Parathyroid adenoma (tissue), 2 donors: ENCODE measurements at regions not wholly inside any gene's neighbourhood (a gene's known extent, or its start where the extent isn't known, plus 50 kb on each side); places are given as distances from the start of the nearest gene placed in this dataset.
A peak's percentile ranks its signal among the peaks of the same experiment; 100 is the strongest.

Experiments
- H2AFZ ChIP-seq: fragments of 300-600 bp; sonication (generic); one replicate; pipeline ENCODE4 v1.7.0; 2017; ENCODE audit warnings: antibody characterized with exemption, mild to moderate bottlenecking
- H3K27ac ChIP-seq: fragments of 300-600 bp; sonication (generic); one replicate; pipeline ENCODE4 v1.7.0; 2017
- H3K27me3 ChIP-seq: fragments of 300-600 bp; sonication (generic); one replicate; pipeline ENCODE4 v1.7.0; 2017; ENCODE audit warnings: low read length; ENCODE audit not compliant: control insufficient read depth, insufficient read depth
- H3K36me3 ChIP-seq: fragments of 300-600 bp; sonication (generic); one replicate; pipeline ENCODE4 v1.7.0; 2017; ENCODE audit warnings: low read length; ENCODE audit not compliant: control insufficient read depth, insufficient read depth
- H3K4me1 ChIP-seq: fragments of 300-600 bp; sonication (generic); one replicate; pipeline ENCODE4 v1.7.0; 2017; ENCODE audit warnings: control low read depth
- H3K4me2 ChIP-seq: fragments of 300-600 bp; sonication (generic); one replicate; pipeline ENCODE4 v1.7.0; 2017; ENCODE audit warnings: low read length
- H3K4me3 ChIP-seq: fragments of 300-600 bp; sonication (generic); one replicate; pipeline ENCODE4 v1.7.0; 2017; ENCODE audit warnings: low read depth, low read length
- H3K79me2 ChIP-seq: fragments of 300-600 bp; sonication (generic); one replicate; pipeline ENCODE4 v1.7.0; 2017; ENCODE audit warnings: control low read depth
- H3K9ac ChIP-seq: fragments of 300-600 bp; sonication (generic); one replicate; pipeline ENCODE4 v1.7.0; 2017; ENCODE audit warnings: mild to moderate bottlenecking
- H3K9me3 ChIP-seq: fragments of 300-600 bp; sonication (generic); one replicate; pipeline ENCODE4 v1.7.0; 2017; ENCODE audit warnings: low read length; ENCODE audit not compliant: control insufficient read depth
- CTCF ChIP-seq: fragments of 300-600 bp; sonication (generic); IDR thresholded peaks from one replicate; pipeline ENCODE4 v1.7.0; 2017; ENCODE audit warnings: antibody characterized with exemption, mild to moderate bottlenecking
- donor health status: primary hyperparathyroidism.

GRCh38 chr10:4450169-4450568 lies 375.8 kb upstream of the AKR1E2 start:
- Histone ChIP-seq H3K4me2 (peak overlapping the region; percentile 59), H3K9ac (no peak overlapping the region), H3K9me3 (no peaks in the 10 kb centered on the region), H3K79me2 (no peaks in the 10 kb centered on the region), H3K4me1 (peaks cover 18% of the 10 kb centered on the region), H3K36me3 (no peaks in the 10 kb centered on the region), H3K4me3 (peak overlapping the region; percentile 6), H2AFZ (no peak overlapping the region), H3K27me3 (no peaks in the 10 kb centered on the region), H3K27ac (peak overlapping the region; percentile 78)
- TF ChIP-seq CTCF: no peak

- no peak for TF ChIP-seq CTCF
- H2AFZ ChIP-seq: no peak overlapping the region
- H3K79me2 ChIP-seq: no peaks in the 10 kb centered on the region
- no peak overlapping the region for H3K27ac ChIP-seq
- H3K4me1 ChIP-seq: peaks cover 18% of the 10 kb centered on the region
- no peaks in the 10 kb centered on the region for H3K36me3 ChIP-seq
- H3K9me3 ChIP-seq: no peaks in the 10 kb centered on the region
- no peak overlapping the region for H3K4me2 ChIP-seq
- no peak overlapping the region for H3K9ac ChIP-seq
- no peak overlapping the region for H3K4me3 ChIP-seq
- no peaks in the 10 kb centered on the region for H3K27me3 ChIP-seq
Observed at GRCh38 chr10:4448030-4448429, 378.0 kb upstream of the AKR1E2 start.

GRCh38 chr10:4443419-4443818 lies 382.6 kb upstream of the AKR1E2 start:
- H3K27me3 ChIP-seq: no peaks in the 10 kb centered on the region
- H3K4me3 ChIP-seq: no peak overlapping the region
- H3K4me2 ChIP-seq: no peak overlapping the region
- H3K9me3 ChIP-seq: no peaks in the 10 kb centered on the region
- no peaks in the 10 kb centered on the region for H3K4me1 ChIP-seq
- H3K9ac ChIP-seq: no peak overlapping the region
- no peaks in the 10 kb centered on the region for H3K79me2 ChIP-seq
- TF ChIP-seq CTCF: no peak
- no peak overlapping the region for H3K27ac ChIP-seq
- no peaks in the 10 kb centered on the region for H3K36me3 ChIP-seq
- no peak overlapping the region for H2AFZ ChIP-seq

- Histone ChIP-seq H3K27ac (no peak overlapping the region), H3K4me2 (no peak overlapping the region), H3K4me1 (no peaks in the 10 kb centered on the region), H3K79me2 (no peaks in the 10 kb centered on the region), H3K27me3 (no peaks in the 10 kb centered on the region), H3K9me3 (no peaks in the 10 kb centered on the region), H3K4me3 (no peak overlapping the region), H2AFZ (no peak overlapping the region), H3K36me3 (no peaks in the 10 kb centered on the region), H3K9ac (no peak overlapping the region)
- no peak for TF ChIP-seq CTCF
Observed at GRCh38 chr10:4442296-4442695, 383.7 kb upstream of the AKR1E2 start.

GRCh38 chr10:4440260-4440659 lies 385.7 kb upstream of the AKR1E2 start:
- Histone ChIP-seq H3K27me3 (no peaks in the 10 kb centered on the region), H3K4me1 (no peaks in the 10 kb centered on the region), H3K4me2 (no peak overlapping the region), H3K9ac (no peak overlapping the region), H3K27ac (no peak overlapping the region), H3K9me3 (no peaks in the 10 kb centered on the region), H2AFZ (no peak overlapping the region), H3K79me2 (no peaks in the 10 kb centered on the region), H3K36me3 (no peaks in the 10 kb centered on the region), H3K4me3 (no peak overlapping the region)
- no peak for TF ChIP-seq CTCF
